RWPE2 (cell line): ENCODE measurements at regions not wholly inside any gene's neighbourhood (a gene's known extent, or its start where the extent isn't known, plus 50 kb on each side); places are given as distances from the start of the nearest gene placed in this dataset.
A peak's percentile ranks its signal among the peaks of the same experiment; 100 is the strongest.

Experiments
- ATAC-seq: fragments of 200-7000 bp; cut with Tn5 transposase; 3 replicates; pipeline ENCODE4 v1.9.1; 2021; ENCODE audit warnings: low read depth
- DNase-seq: peaks from one replicate; pipeline ENCODE4 v3.0.0-alpha.2; 2020; ENCODE audit warnings: low spot score
- H3K27ac ChIP-seq: fragments of 450-650 bp; 2 replicates; pipeline ENCODE4 v1.5.1; 2017; ENCODE audit warnings: mild to moderate bottlenecking; ENCODE audit not compliant: poor library complexity, severe bottlenecking
- H3K27me3 ChIP-seq: fragments of 250-450 bp; sonication (Bioruptor Pico); 2 replicates; pipeline ENCODE4 v1.5.1; 2021; ENCODE audit warnings: mild to moderate bottlenecking, moderate library complexity; ENCODE audit not compliant: insufficient read depth, poor library complexity, severe bottlenecking
- H3K36me3 ChIP-seq: fragments of 250-450 bp; sonication (Bioruptor Pico); 2 replicates; pipeline ENCODE4 v1.5.1; 2020; ENCODE audit warnings: low read depth, mild to moderate bottlenecking, moderate library complexity
- H3K4me1 ChIP-seq: fragments of 250-450 bp; sonication (Bioruptor Pico); 2 replicates; pipeline ENCODE4 v1.5.1; 2021; ENCODE audit warnings: mild to moderate bottlenecking, moderate library complexity; ENCODE audit not compliant: insufficient read depth, poor library complexity, severe bottlenecking
- H3K4me3 ChIP-seq: fragments of 250-450 bp; sonication (Bioruptor Pico); 2 replicates; pipeline ENCODE4 v1.5.1; 2021; ENCODE audit warnings: mild to moderate bottlenecking, moderate library complexity; ENCODE audit not compliant: severe bottlenecking
- H3K9me3 ChIP-seq: fragments of 250-450 bp; sonication (Bioruptor Pico); 2 replicates; pipeline ENCODE4 v1.5.1; 2021; ENCODE audit warnings: mild to moderate bottlenecking, moderate library complexity; ENCODE audit not compliant: severe bottlenecking
- TF ChIP-seq, protein P1 (sequence below): fragments of 450-650 bp; IDR thresholded peaks from one replicate; pipeline ENCODE4 v1.5.1; 2017; ENCODE audit warnings: mild to moderate bottlenecking, moderate library complexity; ENCODE audit not compliant: poor library complexity, severe bottlenecking

DNA sequence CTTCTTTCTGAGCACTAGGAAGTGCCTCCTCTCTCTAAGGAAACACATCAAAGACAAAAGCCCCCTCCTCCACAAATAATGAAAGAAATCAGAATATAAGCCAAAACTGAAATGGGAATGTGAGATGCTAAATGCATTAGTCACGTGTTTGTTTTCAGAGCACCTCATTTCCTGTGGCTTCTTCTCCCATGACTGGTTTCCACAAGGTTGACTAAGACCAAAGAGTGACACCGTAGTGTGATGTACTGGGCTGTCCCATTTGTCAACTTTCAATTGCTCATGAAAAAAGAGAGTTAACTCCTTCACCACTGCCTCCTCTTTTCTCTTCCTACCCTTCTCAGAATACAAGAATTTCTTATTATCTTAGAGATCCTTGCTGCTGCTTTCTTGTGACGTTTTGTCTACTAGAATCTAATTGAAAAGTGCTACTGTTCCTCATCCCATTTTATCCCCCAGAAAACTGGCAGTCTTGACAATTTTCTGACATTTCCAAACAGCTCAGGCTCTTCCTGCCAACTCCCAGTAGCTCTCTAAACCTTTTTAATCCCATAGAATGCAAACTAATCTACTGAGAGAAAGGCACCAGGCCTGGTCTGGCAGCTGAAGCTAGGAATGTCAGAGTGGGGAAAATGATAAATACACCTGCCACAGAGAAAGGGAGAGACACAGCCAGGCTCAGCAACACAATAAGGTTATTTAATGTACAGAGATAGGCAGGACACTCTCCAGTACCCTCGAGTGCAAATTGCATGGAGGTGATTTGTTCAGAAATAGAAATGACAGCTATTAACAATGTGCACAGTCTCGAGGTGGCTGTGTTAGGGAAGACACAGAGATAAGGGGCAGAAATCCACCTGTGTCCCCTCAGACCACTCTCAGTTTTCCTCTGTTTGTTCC lies 671.7 kb upstream of the NRSN1 start:
- no peak overlapping the region for H3K27ac ChIP-seq
- no peaks in the 10 kb centered on the region for H3K36me3 ChIP-seq
- no peaks in the 10 kb centered on the region for H3K4me1 ChIP-seq
- peak; percentile 70 for ATAC-seq
- H3K9me3 ChIP-seq = no peaks in the 10 kb centered on the region
- no peaks in the 10 kb centered on the region for H3K27me3 ChIP-seq
- TF ChIP-seq, protein P1, sequence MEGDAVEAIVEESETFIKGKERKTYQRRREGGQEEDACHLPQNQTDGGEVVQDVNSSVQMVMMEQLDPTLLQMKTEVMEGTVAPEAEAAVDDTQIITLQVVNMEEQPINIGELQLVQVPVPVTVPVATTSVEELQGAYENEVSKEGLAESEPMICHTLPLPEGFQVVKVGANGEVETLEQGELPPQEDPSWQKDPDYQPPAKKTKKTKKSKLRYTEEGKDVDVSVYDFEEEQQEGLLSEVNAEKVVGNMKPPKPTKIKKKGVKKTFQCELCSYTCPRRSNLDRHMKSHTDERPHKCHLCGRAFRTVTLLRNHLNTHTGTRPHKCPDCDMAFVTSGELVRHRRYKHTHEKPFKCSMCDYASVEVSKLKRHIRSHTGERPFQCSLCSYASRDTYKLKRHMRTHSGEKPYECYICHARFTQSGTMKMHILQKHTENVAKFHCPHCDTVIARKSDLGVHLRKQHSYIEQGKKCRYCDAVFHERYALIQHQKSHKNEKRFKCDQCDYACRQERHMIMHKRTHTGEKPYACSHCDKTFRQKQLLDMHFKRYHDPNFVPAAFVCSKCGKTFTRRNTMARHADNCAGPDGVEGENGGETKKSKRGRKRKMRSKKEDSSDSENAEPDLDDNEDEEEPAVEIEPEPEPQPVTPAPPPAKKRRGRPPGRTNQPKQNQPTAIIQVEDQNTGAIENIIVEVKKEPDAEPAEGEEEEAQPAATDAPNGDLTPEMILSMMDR = no peak
- no peak for DNase-seq
- H3K4me3 ChIP-seq = no peak overlapping the region

DNA sequence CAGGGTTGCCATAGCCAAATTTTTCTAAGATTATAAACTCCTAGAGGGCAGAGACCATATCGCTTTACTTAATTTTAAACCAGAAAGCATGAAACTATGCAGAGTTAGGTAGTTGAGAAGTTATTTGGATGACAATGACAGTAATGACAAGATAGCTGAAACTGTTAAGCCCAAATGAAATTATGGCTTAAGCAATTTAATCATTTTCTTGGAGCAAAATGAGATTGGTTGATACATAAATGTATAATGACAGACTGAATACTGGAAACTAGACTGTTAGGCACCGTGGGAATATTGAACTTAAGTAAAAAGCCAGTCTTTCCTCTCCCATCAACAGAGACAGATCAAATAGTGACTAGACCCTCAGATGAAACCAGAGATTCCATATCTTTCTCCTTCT lies 670.3 kb upstream of the NRSN1 start:
- H3K27me3 ChIP-seq = no peaks in the 10 kb centered on the region
- ATAC-seq = no peak
- DNase-seq = no peak
- H3K36me3 ChIP-seq = no peaks in the 10 kb centered on the region
- H3K9me3 ChIP-seq = no peaks in the 10 kb centered on the region
- H3K4me1 ChIP-seq = no peaks in the 10 kb centered on the region
- no peak overlapping the region for H3K4me3 ChIP-seq
- TF ChIP-seq, protein P1 = no peak
- no peak overlapping the region for H3K27ac ChIP-seq

DNA sequence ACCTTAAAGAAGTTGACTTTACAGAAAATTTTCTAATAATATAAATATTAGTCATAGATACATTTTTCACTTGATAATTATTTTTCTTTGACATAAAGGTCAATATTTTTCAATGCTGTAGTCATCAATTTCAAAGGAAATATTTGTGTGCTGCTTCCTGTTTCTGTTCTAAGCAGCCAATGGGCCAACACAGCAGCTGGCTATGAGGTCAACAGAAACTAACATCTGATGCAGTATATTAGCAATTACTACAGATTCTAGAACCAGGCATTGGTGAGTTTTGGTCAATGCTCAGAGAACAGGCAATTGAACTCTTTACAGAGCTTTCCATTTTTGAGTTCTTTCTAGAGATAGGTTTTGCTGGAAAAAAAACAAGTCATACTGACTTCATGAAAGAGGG lies 669.6 kb upstream of the NRSN1 start:
- no peaks in the 10 kb centered on the region for H3K9me3 ChIP-seq
- no peak overlapping the region for H3K4me3 ChIP-seq
- H3K27me3 ChIP-seq = no peaks in the 10 kb centered on the region
- TF ChIP-seq, protein P1 = no peak
- DNase-seq (no peak), ATAC-seq (no peak)
- no peaks in the 10 kb centered on the region for H3K4me1 ChIP-seq
- no peak overlapping the region for H3K27ac ChIP-seq
- H3K36me3 ChIP-seq = no peaks in the 10 kb centered on the region

DNA sequence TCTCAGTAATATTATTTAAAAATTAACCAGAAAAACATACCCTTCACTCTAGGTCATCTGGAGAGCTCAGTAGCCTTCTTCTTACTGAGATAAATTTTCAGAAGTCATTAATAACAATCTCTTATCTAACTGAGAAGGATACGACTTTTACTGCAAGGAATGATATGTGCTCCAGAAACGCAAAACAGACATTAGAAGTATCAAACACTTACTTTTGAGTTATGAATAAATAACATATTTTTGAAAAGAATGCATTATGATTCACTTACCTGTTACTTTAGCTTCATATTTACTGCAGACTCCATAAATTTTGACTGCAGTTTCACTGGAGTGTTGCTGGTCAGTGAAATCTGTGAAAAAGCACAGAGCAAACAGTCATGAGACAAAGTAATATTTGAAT lies 668.7 kb upstream of the NRSN1 start:
- H3K4me1 ChIP-seq = no peaks in the 10 kb centered on the region
- DNase-seq = no peak
- H3K27ac ChIP-seq = no peak overlapping the region
- no peaks in the 10 kb centered on the region for H3K27me3 ChIP-seq
- no peaks in the 10 kb centered on the region for H3K36me3 ChIP-seq
- ATAC-seq = no peak
- TF ChIP-seq, protein P1 = no peak
- H3K4me3 ChIP-seq = no peak overlapping the region
- no peaks in the 10 kb centered on the region for H3K9me3 ChIP-seq

GRCh38 chr6:23465912-23466311 lies 660.1 kb upstream of the NRSN1 start:
- TF ChIP-seq, protein P1 = no peak
- no peak overlapping the region for H3K27ac ChIP-seq
- no peaks in the 10 kb centered on the region for H3K36me3 ChIP-seq
- H3K27me3 ChIP-seq = no peaks in the 10 kb centered on the region
- H3K4me1 ChIP-seq = no peaks in the 10 kb centered on the region
- ATAC-seq (no peak), DNase-seq (no peak)
- no peaks in the 10 kb centered on the region for H3K9me3 ChIP-seq
- H3K4me3 ChIP-seq = no peak overlapping the region
